Hematopoietic multipotent progenitor cell (in vitro differentiated cells): ENCODE measurements at regions not wholly inside any gene's neighbourhood (a gene's known extent, or its start where the extent isn't known, plus 50 kb on each side); places are given as distances from the start of the nearest gene placed in this dataset.
"Not testable (repeated sequence)": the region's sequence is repeated elsewhere in the genome, so short reads cannot be mapped to it uniquely, and the experiment has no call there.

Source experiments
- DNase-seq, 3 donors: peaks; one replicate each; pipeline ENCODE4 v3.0.0-alpha.2; 2011 to 2015; ENCODE audit warnings: low read depth in 2 of 3, low spot score in 2 of 3

DNA sequence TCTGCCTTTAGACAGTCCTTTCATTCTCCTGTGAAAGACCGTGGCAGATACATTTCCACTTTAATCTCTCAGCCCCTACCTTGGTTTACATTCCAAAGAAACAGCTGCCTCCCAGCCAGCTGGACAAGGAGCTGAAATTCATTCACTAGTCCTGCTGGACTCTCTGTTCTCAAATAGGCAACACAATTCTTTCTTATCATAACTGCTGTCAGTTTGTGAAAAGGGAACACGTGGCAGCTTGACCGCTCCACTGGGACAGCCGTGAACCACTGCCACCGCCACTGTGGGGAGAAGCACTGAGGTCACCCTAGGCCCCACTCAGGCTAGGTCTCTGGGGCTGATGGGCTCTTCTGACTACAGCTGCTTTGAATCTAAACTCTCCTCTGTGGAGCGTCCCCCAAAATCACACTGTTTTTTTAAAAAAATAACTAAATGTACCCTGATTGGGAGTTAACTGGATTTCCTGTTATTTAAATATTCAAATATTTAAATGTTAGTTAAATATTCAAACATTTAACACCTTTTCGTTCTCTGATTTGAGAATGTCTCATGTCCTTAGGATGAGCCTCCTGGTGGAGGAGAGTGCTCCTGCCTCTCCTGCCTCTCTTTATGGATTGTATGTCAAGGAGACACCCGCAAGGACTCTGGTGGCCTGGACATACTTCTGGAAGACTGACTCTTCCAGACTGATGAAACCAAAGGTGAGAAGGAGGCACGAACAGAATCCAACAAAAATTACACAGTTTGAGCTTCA is 120.1 kb downstream of the BOD1 start:
- DNase-seq, result no peak

DNA sequence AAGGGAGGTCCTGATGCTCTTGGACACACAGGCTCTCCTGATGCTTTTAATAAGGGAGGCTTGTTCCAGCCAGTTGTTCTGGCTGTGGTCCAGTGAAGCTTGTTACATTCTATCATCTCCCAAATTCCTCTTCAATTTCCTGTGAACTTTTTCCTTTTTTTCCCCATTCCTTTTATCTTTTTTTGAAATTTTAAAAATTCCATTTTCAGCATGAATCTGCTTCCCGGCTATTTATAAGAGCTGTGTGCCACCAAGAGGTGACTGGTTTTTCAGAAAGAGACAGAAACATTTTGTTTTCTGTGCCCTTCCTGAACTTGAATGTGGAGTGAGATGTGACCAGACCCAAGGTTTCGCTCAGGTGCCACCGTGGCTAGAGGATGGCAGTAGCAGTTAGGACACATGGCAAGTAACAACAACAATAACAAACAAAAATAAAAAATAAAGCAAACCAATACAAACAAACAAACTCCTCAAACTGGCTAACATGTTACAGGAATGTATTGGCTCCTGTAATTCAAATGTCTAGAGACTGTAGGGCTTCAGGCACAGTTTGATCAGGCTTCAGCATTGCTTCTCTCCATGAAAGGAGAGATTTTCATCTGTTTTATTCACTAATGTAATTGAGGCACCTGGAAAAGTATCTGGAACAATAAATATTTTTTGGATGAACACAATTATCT is 121.1 kb downstream of the BOD1 start:
- no peak for DNase-seq

DNA sequence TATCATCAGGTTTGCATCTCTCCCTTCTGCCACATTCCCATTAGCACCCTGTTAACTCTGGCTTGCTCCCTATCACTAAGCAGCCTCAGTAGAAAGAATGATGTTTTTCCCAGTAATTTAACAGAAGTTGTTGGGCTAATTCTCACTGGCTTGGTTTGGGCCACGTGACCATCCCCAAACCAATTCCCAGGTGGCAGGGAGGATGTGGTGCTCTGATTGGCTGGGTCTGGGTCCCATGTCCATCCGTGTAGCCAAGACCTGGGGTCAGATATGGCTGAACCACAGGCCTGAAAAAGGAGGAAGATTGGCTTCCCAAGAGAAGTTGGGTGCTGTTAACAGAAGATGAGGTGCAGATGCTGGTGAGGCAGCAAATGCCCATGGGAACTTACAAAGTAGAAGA is 122.0 kb downstream of the BOD1 start:
- no peak for DNase-seq

DNA sequence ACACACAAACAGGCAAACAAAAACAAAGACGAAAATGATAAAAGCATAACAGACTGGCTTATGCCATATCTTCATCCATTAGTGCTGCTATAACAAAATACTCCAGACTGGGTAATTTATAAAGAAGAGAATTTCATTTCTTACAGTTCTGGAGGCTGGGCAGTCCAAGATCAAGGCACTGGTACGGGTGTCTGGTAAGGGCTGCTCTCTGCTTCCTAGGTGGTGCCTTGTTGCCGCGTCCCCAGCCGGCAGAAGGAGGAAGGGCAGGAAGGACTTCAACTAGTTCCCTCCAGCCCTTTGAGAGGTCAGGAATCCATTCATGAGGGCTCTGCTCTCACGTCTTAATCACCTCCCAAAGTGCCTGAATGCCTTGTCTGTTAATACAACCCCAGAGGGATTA is 122.6 kb downstream of the BOD1 start:
- no peak for DNase-seq

DNA sequence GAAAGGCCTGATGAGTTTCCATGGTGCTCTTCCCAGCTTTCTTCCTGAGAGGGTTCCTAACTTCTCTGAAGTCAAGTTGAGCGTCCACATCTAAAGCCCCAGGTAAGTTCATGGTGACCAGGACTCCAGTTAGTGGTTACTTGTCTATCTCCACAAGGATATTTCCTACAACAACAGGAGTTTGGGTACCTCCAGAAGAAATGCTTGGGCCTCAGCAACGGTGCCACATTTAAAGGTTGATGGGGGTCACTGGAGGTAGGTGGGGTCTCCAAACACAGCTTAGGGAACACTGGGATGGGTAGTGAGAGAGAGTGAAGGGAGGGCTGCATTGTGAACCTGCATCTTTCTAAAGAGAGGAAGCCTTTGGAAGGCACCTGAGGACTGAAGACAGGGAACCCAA is 123.4 kb downstream of the BOD1 start:
- no peak for DNase-seq

DNA sequence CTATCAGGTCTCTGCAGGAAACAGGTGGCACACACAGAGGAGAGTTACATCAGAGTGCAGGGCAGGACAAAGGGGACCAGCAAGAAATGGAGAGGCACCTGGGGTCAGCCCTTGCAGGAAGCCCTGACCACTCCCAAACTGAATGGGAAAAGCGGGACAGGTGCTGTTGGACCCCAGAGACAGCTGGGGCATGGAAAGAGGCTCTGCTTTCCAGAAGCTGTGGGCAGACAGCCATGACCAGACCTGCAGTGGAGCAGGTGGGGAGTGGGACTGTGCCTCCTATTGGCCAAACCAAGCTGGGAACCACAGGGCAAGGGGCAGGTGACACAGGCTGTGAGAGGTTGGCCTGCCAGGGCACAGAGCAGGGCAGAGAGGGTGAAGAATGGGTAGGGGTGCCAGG is 125.8 kb downstream of the BOD1 start:
- DNase-seq, result no peak

DNA sequence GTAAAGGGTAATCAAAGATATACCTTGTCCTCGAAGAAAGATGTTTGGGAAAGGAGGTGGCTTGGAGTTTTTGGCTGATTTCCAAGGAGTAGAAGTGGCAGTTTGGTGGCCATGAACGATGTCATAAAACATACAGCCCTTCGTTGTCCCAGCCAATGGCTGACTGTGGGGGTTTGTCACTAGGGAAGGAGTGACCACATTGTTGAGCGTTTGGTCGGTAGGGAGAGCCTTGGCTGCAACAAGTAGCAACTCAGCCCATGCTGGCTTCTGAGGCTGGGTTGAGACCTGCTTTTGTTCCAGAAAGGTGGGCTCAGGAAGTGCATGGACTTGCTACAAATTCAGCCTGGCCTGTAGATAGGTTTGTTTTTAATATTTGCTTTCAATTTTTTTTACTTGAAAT is 128.3 kb downstream of the BOD1 start:
- no peak for DNase-seq

DNA sequence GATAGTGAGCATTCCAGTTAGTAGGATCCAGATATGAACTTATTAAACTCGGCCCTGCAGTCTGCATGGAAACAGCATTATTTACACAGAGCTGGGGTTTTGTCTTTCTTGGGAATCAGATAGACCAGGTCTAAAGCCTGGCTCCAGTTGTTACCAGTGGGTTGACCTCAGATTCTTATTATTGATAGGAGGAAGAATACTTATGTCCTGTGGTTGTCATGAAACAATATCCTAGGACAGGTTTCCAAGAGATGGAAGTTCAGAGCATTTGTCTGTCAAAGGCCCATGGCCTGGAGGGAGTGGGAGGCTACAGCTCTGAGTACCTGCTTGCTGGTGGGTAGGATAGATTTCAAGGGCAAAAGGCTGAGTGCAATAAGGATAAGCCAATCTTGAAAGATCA is 129.2 kb downstream of the BOD1 start:
- DNase-seq, result no peak

DNA sequence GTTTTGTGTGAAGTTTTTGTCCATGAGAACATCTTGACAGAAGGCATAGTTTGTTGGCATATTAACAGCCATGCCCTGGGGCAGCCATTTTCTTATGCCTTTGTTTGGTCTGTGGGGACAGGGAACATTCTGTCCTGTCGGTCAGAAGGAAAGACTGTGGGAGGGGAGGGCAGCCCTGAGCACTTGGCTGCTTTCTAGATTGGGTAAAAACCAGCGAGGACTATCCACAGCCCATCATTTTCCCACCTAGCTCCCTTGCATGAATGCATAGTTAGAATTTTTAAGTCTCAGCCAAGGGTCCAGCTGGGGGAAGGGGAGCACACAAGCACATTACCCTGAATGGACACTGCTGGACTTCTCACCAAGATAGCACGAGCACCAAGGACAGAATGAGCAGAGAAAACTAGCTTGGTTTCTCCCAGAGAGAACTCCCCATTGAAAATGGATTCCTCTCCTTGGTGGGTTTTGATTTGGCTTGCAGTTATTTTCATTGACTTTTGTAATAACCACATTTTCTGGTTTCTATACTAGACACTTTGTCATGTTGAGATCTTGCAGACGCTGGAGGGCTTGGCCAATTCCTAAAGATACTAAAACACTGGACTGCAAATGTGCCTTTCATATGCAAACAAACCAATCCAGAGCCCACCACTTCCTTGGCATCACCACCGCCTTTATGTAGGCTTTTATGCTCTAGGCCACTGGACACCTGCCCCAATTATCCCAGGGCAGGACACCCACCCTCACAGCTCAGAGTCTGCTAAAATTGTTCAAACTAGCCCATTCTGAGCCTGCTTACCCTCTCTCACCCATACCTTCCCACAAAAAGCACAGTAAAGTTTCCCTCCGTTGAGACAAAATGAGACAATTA is 129.9 kb downstream of the BOD1 start:
- DNase-seq, result no peak

DNA sequence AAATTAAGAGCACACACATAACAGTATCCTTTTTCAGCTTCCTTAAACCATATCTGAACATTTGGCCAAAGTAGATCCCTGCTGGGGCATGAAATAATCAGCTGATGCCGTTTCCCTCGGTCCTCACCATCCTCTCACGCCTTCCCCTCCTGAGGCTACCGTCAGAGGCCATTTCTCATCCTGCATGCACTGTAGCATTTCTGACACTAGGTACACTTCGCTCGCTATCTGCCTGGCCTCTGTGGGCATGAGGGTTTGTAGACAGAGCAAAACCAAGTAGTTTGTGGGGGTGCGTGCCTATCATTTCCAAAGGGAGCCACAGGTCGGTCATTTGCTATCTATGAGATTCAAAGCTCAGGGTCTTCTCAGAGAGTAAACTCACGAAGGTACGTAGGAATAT is 131.9 kb downstream of the BOD1 start:
- no peak for DNase-seq

DNA sequence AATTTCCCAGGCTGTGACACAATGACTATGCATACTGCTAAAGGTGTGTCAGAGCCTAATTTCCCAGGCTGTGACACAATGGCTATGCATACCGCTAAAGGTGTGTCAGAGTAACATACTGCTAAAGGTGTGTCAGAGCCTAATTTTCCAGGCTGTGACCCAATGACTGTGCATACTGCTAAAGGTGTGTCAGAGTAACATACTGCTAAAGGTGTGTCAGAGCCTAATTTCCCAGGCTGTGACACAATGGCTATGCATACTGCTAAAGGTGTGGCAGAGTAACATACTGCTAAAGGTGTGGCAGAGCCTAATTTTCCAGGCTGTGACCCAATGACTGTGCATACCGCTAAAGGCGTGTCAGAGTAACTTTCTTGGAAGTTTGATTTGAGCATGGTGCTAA is 132.9 kb downstream of the BOD1 start:
- not testable (repeated sequence) for DNase-seq

DNA sequence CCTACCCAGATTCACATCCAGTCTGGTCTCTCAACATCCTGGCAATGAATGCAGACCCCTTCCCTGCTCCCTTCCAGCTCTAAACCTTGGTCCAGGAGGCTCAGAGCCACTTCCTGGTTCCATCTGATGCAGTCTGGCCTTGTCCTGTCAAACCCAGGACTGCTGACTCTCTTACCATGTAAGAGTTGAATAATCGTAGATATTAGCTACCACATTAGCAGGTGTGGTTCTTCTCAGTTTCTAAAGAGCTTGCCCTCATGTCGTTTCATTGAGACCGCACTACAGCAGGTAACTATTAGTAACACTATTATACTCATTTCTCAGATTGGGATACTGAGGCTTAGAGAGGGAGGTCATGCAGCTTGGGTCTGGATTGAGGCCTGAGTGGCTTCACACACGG is 133.3 kb downstream of the BOD1 start:
- DNase-seq, result no peak

DNA sequence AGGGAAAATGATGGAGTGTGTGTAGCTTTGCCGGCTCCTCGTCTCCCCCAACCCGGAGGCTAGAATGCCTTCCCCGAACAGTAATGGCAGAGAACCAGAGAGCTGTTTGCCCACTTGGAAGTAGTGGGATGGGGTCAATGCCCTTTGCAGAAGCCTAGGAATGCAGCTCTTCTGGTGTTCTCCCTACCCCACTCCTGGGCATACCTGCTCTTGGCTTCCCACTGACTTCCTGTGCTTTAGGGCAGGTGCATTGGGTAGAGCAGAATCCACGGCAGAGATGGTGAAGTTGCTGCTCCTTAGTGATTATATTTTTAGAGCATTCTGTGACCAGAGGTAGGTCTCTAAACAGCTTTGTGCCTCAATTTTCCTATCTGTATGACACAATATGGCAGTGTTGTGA is 134.6 kb downstream of the BOD1 start:
- no peak for DNase-seq

DNA sequence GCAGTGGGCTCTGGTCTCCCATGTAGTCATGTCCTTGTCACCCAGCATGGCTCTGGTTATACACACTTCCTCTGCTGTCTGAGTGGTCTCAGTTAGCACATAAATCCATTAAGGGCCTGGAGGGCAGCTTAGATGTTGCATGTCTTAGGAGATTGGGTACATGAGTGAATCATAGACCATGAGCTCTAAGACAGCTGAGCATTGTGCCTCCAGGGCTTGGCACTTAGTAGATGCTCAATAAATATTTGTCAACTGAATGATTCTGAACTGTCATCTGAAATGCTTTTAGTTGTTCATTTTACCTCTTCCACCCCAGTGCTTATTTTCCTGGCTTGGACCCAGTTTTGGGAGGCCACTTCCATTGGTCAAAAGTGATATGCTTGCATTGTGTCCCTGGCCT is 135.6 kb downstream of the BOD1 start:
- DNase-seq, result no peak

DNA sequence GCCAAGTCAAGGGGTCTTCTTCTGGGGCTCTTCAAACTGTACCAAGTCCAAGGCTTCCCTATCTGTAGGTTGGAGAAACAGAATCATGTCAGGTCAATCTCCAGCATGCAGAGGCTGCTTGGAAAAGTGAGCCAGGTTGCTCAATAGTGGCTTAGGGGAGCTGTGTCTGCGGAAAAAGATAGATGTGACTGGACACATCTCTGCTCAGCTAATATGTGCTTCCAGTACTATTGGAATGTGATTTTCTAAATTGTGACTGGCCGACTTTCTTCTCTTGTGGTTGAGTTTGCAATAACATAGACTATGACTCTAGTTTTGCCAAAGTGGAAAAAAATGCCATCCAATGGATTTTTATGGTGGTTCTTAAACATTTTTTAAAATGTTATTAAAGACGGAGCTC is 136.7 kb downstream of the BOD1 start:
- no peak for DNase-seq

DNA sequence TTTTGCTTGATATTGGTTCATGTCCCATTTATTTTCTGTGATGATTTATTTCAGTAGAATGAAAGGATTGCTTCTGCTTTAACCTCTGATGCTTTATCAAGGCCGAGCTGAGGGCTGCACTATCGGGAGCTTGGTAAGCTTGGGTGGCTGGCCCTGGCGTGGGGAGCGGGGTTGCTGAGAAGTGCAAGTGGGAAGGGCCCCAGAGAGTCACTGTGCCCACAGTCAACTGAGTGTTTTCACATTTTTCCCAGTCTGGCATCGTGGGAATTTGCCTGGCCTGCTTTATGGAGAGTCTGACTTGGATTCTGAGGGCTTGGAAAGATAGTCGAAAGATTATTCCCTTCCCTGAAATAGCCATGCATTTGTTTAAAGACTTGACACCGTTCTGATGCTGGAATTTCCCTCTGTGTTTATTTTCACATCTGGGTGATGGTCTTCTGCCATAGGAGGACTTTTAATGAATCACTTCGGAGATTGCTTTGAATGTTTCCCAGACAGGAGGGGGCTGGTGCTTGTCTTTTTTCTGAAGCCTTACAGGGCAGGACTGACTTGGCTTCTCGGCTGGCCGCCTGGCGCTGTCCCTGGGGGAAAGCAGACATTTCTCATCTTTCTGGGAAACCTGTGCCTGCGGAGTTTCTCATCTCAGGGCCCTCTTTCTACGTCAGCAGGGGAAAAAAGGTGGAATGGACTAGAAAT is 139.0 kb downstream of the BOD1 start:
- no peak for DNase-seq

DNA sequence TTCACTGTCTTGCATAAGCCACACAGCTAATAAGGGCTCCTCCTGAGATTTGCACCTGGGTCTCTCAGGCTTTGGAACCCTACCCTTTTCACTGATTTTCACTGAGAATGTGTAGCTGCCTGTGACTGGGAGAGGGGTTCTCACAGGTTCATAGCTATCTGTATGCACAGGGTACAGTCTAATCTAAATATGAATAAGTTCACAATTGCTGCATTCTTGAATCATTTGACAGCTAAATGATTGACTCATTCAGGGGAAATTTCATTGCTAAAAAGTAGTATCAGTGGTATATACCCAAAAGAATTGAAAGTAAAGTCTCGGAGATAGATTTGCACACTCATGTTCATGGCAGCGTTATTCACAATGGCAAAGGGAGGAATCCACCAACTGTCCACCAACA is 140.7 kb downstream of the BOD1 start:
- no peak for DNase-seq

DNA sequence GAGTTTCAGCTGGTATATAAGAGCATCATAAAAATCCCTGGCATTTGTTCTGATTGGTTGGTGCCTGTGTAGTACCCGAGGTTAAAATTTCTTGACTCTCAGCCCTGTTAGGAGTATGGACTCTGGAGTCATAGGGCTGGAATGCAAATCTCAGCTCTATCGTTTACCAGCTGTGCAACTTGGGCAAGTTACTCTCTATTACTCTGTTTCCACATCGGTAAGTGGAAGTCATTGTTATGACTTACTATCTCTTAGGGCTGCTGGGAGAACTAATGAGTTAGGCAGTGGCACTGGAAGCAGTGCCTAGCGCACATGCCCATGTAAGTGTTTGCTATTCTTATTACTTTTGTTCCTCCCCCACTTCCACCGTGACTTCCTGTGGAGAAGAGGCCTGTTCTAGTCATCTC is 141.6 kb downstream of the BOD1 start:
- no peak for DNase-seq

DNA sequence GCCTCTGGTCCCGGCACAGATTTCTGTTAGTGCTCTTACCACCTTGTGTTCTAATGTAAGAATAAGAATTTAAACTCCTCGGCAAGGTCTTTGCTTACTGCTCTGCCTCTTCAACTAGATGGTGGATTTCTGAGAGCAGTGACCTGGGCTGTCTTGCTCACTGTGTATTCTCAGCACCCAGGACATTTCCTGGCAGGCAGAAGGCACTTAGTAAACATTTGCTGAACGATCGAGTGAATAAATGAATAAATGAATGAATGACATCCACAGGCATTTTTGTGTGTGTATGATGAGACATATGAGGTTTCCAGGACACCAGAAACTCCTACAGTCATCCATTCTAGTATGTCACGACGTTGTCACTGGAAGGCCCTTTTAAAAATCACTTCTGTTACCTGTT is 143.2 kb downstream of the BOD1 start:
- no peak for DNase-seq

DNA sequence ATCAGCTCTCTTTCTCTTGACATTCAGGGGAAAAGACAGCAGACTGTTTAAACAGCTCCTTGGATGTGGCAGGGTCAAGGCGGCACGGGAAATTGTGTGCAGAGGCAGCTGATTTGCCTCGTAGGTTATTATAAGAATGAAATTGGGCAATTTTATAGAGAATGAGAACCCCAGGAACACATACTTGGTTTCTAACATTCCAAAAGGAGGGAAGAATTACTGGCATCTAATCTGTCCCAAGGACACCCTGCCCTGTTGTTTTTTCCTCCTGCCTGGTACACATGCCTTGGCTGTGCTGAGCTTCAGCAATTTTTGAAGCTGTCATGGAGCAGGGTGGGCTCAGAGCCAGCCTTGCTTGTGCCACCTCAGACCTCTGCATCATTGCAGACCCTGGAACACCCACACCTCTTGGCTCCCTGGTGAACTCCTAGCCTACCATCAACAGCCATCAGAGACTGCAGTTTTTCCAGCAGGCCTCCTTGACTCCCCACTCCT is 143.6 kb downstream of the BOD1 start:
- DNase-seq, result no peak

DNA sequence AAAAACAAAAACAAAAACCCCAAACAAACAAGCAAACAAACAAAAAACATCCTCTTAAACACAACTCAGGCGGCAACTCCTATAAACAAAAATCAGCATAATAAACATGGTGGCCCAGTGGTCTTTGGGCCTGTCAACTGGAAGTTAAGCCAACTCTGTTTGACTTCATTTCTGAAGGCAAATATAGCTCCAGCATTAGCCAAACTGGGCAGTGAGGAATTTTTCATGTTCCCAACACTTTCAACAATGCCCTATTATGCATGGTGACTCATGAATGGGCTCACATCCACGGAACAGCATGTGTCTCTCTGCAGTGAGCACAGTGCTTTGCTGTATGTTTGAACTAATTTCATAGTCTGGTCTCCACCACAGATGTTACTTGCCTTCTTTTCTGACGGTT is 143.9 kb upstream of the STC2 start:
- no peak for DNase-seq
